WTC11 (cell line): ENCODE measurements at regions not wholly inside any gene's neighbourhood (a gene's known extent, or its start where the extent isn't known, plus 50 kb on each side); places are given as distances from the start of the nearest gene placed in this dataset.

Experiments used
- ATAC-seq: fragments of 200-7000 bp; cut with Tn5 transposase; 2 replicates; pipeline ENCODE4 v1.10.0; 2021; ENCODE audit warnings: mild to moderate bottlenecking, moderate library complexity
- CTCF ChIA-PET: fragments of 300-600 bp; sonication (Branson Sonifier 250); formaldehyde crosslinking; loops from one replicate; lab custom pipeline; 2021; ENCODE audit warnings: antibody characterized with exemption; lab: Charles Lee
- POLR2A ChIA-PET: fragments of 350-600 bp; sonication (Branson Sonifier 250); formaldehyde crosslinking; loops from one replicate; lab custom pipeline; 2021; ENCODE audit warnings: antibody characterized with exemption; lab: Charles Lee
- DNase-seq: peaks from one replicate; pipeline ENCODE4 v3.0.0; 2021; ENCODE audit warnings: low spot score
- H3K27ac Mint-ChIP-seq: 2 replicates; pipeline ENCODE4 v1.8.0; 2021; ENCODE audit warnings: mixed read lengths
- H3K27me3 Mint-ChIP-seq: 2 replicates; pipeline ENCODE4 v1.8.0; 2021; ENCODE audit warnings: low read depth, mild to moderate bottlenecking, moderate library complexity, mixed read lengths
- H3K36me3 Mint-ChIP-seq: 2 replicates; pipeline ENCODE4 v1.8.0; 2021; ENCODE audit warnings: mixed read lengths
- H3K4me1 Mint-ChIP-seq: 2 replicates; pipeline ENCODE4 v1.8.0; 2022; ENCODE audit warnings: mixed read lengths
- H3K4me3 Mint-ChIP-seq: 2 replicates; pipeline ENCODE4 v1.8.0; 2021; ENCODE audit warnings: mild to moderate bottlenecking, moderate library complexity, mixed read lengths
- H3K9me3 Mint-ChIP-seq: 2 replicates; pipeline ENCODE4 v1.8.0; 2021; ENCODE audit warnings: mixed read lengths
- CBFB ChIP-seq: sonication (generic); formaldehyde crosslinking; IDR thresholded peaks from 2 replicates; pipeline ENCODE4 v1.8.1; 2022; ENCODE audit warnings: mild to moderate bottlenecking, low read depth, missing genetic modification reagents
- CREM ChIP-seq: sonication (generic); formaldehyde crosslinking; IDR thresholded peaks from 2 replicates; pipeline ENCODE4 v1.8.1; 2022; ENCODE audit warnings: mild to moderate bottlenecking, missing genetic modification reagents, moderate library complexity
- IRF2 ChIP-seq: sonication (generic); formaldehyde crosslinking; IDR thresholded peaks from 2 replicates; pipeline ENCODE4 v1.8.0; 2022; ENCODE audit warnings: low read depth, missing genetic modification reagents, borderline replicate concordance
- MXD4 ChIP-seq: fragments of 250-450 bp; sonication (Bioruptor Pico); IDR thresholded peaks from 2 replicates; pipeline ENCODE4 v1.8.0; 2021; ENCODE audit warnings: mild to moderate bottlenecking, moderate library complexity, borderline replicate concordance
- MYBL2 ChIP-seq: sonication (generic); formaldehyde crosslinking; IDR thresholded peaks from 2 replicates; pipeline ENCODE4 v1.8.1; 2023; ENCODE audit warnings: mild to moderate bottlenecking, moderate library complexity, missing genetic modification reagents
- NR1H2 ChIP-seq: sonication (generic); formaldehyde crosslinking; IDR thresholded peaks from 2 replicates; pipeline ENCODE4 v1.9.0; 2021; ENCODE audit warnings: mild to moderate bottlenecking, moderate library complexity, missing genetic modification reagents
- NR3C1 ChIP-seq: sonication (generic); formaldehyde crosslinking; conservative IDR thresholded peaks from 2 replicates; pipeline ENCODE4 v1.8.1; 2023; ENCODE audit warnings: low read depth, mild to moderate bottlenecking, missing genetic modification reagents
- RORB ChIP-seq: fragments of 250-450 bp; sonication (Bioruptor Pico); IDR thresholded peaks from 2 replicates; pipeline ENCODE4 v1.9.0; 2021; ENCODE audit warnings: mild to moderate bottlenecking
- STAT6 ChIP-seq: sonication (generic); formaldehyde crosslinking; conservative IDR thresholded peaks from 2 replicates; pipeline ENCODE4 v1.8.1; 2023; ENCODE audit warnings: mild to moderate bottlenecking, low read depth, missing genetic modification reagents, moderate library complexity
- TEAD1 ChIP-seq: sonication (generic); formaldehyde crosslinking; IDR thresholded peaks from 2 replicates; pipeline ENCODE4 v1.8.0; 2022; ENCODE audit warnings: mild to moderate bottlenecking, missing genetic modification reagents
- ZNF232 ChIP-seq: sonication (generic); formaldehyde crosslinking; IDR thresholded peaks from 2 replicates; pipeline ENCODE4 v1.8.0; 2022; ENCODE audit warnings: mild to moderate bottlenecking, missing genetic modification reagents
- ZNF281 ChIP-seq: sonication (generic); formaldehyde crosslinking; IDR thresholded peaks from 2 replicates; pipeline ENCODE4 v1.8.0; 2023; ENCODE audit warnings: mild to moderate bottlenecking, missing genetic modification reagents
- ZNF416 ChIP-seq: fragments of 250-450 bp; sonication (Bioruptor Pico); IDR thresholded peaks from 2 replicates; pipeline ENCODE4 v1.9.0; 2021; ENCODE audit warnings: mild to moderate bottlenecking, inconsistent platforms
- TF ChIP-seq, protein P1 (sequence below): sonication (generic); formaldehyde crosslinking; IDR thresholded peaks from 2 replicates; pipeline ENCODE4 v1.8.1; 2022; ENCODE audit warnings: low read depth, mild to moderate bottlenecking, moderate library complexity, missing genetic modification reagents, borderline replicate concordance
- TF ChIP-seq, protein P2 (sequence below): sonication (generic); formaldehyde crosslinking; IDR thresholded peaks from 2 replicates; pipeline ENCODE4 v1.8.0; 2022; ENCODE audit warnings: missing genetic modification reagents
- TF ChIP-seq, protein P3 (sequence below): sonication (generic); formaldehyde crosslinking; IDR thresholded peaks from 2 replicates; pipeline ENCODE4 v1.8.0; 2023; ENCODE audit warnings: missing genetic modification reagents, mild to moderate bottlenecking, borderline replicate concordance

- TF ChIP-seq ZNF281: no peak
- TF ChIP-seq ZNF416 (CRISPR knock-in tag): no peak
- TF ChIP-seq, protein P1, sequence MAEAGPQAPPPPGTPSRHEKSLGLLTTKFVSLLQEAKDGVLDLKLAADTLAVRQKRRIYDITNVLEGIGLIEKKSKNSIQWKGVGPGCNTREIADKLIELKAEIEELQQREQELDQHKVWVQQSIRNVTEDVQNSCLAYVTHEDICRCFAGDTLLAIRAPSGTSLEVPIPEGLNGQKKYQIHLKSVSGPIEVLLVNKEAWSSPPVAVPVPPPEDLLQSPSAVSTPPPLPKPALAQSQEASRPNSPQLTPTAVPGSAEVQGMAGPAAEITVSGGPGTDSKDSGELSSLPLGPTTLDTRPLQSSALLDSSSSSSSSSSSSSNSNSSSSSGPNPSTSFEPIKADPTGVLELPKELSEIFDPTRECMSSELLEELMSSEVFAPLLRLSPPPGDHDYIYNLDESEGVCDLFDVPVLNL (CRISPR knock-in tag): no peak
- TF ChIP-seq, protein P2, sequence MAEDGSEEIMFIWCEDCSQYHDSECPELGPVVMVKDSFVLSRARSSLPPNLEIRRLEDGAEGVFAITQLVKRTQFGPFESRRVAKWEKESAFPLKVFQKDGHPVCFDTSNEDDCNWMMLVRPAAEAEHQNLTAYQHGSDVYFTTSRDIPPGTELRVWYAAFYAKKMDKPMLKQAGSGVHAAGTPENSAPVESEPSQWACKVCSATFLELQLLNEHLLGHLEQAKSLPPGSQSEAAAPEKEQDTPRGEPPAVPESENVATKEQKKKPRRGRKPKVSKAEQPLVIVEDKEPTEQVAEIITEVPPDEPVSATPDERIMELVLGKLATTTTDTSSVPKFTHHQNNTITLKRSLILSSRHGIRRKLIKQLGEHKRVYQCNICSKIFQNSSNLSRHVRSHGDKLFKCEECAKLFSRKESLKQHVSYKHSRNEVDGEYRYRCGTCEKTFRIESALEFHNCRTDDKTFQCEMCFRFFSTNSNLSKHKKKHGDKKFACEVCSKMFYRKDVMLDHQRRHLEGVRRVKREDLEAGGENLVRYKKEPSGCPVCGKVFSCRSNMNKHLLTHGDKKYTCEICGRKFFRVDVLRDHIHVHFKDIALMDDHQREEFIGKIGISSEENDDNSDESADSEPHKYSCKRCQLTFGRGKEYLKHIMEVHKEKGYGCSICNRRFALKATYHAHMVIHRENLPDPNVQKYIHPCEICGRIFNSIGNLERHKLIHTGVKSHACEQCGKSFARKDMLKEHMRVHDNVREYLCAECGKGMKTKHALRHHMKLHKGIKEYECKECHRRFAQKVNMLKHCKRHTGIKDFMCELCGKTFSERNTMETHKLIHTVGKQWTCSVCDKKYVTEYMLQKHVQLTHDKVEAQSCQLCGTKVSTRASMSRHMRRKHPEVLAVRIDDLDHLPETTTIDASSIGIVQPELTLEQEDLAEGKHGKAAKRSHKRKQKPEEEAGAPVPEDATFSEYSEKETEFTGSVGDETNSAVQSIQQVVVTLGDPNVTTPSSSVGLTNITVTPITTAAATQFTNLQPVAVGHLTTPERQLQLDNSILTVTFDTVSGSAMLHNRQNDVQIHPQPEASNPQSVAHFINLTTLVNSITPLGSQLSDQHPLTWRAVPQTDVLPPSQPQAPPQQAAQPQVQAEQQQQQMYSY: no peak
- no peak for TF ChIP-seq MXD4 (CRISPR knock-in tag)
- TF ChIP-seq, protein P3, sequence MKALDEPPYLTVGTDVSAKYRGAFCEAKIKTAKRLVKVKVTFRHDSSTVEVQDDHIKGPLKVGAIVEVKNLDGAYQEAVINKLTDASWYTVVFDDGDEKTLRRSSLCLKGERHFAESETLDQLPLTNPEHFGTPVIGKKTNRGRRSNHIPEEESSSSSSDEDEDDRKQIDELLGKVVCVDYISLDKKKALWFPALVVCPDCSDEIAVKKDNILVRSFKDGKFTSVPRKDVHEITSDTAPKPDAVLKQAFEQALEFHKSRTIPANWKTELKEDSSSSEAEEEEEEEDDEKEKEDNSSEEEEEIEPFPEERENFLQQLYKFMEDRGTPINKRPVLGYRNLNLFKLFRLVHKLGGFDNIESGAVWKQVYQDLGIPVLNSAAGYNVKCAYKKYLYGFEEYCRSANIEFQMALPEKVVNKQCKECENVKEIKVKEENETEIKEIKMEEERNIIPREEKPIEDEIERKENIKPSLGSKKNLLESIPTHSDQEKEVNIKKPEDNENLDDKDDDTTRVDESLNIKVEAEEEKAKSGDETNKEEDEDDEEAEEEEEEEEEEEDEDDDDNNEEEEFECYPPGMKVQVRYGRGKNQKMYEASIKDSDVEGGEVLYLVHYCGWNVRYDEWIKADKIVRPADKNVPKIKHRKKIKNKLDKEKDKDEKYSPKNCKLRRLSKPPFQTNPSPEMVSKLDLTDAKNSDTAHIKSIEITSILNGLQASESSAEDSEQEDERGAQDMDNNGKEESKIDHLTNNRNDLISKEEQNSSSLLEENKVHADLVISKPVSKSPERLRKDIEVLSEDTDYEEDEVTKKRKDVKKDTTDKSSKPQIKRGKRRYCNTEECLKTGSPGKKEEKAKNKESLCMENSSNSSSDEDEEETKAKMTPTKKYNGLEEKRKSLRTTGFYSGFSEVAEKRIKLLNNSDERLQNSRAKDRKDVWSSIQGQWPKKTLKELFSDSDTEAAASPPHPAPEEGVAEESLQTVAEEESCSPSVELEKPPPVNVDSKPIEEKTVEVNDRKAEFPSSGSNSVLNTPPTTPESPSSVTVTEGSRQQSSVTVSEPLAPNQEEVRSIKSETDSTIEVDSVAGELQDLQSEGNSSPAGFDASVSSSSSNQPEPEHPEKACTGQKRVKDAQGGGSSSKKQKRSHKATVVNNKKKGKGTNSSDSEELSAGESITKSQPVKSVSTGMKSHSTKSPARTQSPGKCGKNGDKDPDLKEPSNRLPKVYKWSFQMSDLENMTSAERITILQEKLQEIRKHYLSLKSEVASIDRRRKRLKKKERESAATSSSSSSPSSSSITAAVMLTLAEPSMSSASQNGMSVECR (CRISPR knock-in tag): no peak
- TF ChIP-seq STAT6: no peak
- TF ChIP-seq MYBL2 (CRISPR knock-in tag): no peak
These were observed 411.8 kb downstream of the ETV1 start (continued) for GRCh38 chr7:13577566-13578145.

GRCh38 chr7:13578294-13578693 is 411.2 kb downstream of the ETV1 start:
- ChIA-PET CTCF (no interaction called here), POLR2A (no interaction called here)
- Mint-ChIP-seq H3K36me3 (no peaks in the 10 kb centered on the region), H3K4me3 (no peak overlapping the region), H3K9me3 (no peaks in the 10 kb centered on the region), H3K27ac (peak overlapping the region; percentile 51; the same call in 1 of the 2 replicates), H3K4me1 (peaks cover 14% of the 10 kb centered on the region), H3K27me3 (no peaks in the 10 kb centered on the region)
- no peak for DNase-seq
- no peak for ATAC-seq
- TF ChIP-seq CREM (CRISPR knock-in tag): no peak
- no peak for TF ChIP-seq IRF2 (CRISPR knock-in tag)
- no peak for TF ChIP-seq ZNF281
- no peak for TF ChIP-seq NR1H2 (CRISPR knock-in tag)
- TF ChIP-seq RORB (CRISPR knock-in tag): no peak
- TF ChIP-seq TEAD1 (CRISPR knock-in tag): no peak
- TF ChIP-seq ZNF232 (CRISPR knock-in tag): no peak
- no peak for TF ChIP-seq CBFB (CRISPR knock-in tag)
- no peak for TF ChIP-seq NR3C1
